GM18507 (cell line): ENCODE measurements at regions not wholly inside any gene's neighbourhood (a gene's known extent, or its start where the extent isn't known, plus 50 kb on each side); places are given as distances from the start of the nearest gene placed in this dataset.

ENCODE experiments used
- DNase-seq: peaks from one replicate; pipeline ENCODE4 v3.0.0; 2011; ENCODE audit warnings: low read depth; ENCODE audit not compliant: insufficient read length; ENCODE audit errors: extremely low spot score
- FAIRE-seq: peaks from 2 replicates; lab custom pipeline; 2011; peaks lifted over from hg19 to GRCh38; lab: Jason Lieb, UNC

DNA sequence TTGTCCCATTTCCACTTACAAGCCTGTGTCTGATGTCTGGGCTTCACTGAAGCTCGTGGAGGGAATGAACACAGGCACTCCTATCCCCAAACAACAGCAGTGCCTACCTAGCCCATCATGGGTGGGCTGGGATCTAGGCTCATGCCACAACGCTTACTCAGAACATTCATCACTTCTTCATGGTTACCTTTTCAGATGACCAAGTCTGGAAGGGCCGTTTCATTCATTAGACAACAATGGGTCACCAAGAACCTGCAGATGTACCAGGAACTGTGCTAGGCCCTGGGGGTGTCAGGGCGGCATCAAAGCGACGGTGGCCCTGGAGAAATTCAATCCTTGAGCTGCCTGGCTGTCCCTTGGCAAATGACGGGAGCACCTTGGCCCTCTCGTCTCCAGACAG is 64.9 kb upstream of the FZD10 start:
- FAIRE-seq = no peak

DNA sequence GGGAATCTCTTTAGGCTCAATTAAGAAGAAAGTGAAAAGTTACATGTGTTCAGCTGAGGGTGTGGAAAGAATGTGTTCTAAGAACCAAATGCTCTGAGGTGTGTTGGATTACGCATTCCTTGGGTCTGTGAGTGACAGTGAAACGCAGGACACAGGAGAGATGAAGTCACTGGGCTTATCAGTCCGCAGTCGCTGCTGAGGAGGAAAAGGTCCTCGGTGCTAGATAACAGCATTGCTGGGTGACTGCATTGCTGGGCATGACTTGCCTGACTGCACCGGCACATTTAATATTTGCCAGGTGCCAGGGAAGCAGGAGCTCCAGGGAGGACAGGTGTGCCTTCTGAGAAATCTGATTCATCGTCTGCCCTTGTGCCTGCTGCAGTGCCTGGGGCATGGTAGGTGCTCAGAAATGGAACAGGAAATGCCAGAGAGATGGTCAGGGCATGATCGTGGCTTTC is 64.4 kb upstream of the FZD10 start:
- FAIRE-seq = no peak
- DNase-seq = no peak

More for the DNA sequence above, 64.9 kb upstream of the FZD10 start:
- no peak for DNase-seq

DNA sequence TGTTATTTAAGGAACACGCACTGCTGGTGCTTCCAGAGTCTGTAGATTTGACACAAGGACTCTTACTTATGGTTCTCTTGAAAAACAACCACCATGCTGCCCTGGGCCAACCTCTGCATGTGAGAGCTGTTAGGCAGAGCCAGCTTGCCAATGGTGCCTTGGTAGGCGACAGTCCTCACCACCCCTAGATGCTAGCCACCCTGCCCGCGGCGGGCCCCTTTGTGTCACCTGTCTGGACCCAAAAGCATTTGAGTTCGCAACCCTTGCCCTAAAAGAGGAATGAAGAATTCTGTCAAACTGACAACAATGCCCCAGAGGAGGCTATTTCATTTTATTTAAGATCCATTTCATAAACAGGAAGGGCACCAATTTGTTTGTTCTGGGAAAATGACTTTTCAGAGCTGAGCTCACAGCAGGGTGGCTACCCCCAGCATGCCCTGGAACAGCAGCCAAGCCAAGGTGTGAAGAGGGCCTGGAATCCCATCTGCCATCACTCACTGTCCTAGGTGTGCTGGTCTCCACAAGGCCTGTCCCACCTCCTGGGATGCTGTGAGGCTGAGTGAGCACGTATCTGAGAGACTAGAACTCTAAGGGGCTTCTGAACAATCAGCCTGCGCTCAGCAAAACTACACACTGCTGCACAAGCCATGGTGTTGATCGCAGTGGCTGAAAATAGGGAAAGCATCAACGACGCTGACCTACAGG is 63.8 kb upstream of the FZD10 start:
- DNase-seq = no peak
- FAIRE-seq = no peak

DNA sequence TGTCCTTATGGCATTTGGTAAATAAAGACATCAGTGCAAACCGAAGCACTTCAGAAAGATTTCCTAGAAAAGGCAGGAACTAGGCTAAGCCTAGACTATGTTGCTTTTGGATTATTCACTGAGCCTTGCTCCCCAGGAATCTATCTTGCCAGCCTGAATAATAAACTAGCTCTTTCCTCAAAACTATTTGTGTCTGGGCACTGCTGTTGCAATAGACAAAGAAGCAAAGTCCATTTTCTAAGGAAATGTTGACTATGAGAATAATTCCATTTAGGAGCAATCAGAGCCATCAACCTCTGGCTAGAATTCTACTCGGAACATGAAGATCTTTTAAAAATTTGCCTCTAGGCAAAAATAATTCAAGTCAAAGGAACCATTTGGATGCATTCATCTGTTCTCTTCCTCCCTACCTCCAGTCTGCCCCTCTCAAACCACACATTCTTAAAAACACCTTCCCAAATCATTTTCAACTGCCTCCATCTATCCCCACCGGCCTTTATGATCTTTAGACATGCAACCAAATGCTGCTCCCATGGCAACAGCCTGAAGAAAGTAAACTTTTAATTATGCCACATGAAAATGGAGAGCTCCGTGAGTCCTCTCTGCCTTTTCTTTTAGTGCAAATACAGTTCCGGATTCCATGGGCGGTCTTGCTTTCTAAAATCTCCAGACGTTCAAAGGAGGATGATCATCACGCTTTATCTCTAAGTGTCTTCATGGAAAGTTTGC is 61.5 kb upstream of the FZD10 start:
- no peak for FAIRE-seq
- no peak for DNase-seq

DNA sequence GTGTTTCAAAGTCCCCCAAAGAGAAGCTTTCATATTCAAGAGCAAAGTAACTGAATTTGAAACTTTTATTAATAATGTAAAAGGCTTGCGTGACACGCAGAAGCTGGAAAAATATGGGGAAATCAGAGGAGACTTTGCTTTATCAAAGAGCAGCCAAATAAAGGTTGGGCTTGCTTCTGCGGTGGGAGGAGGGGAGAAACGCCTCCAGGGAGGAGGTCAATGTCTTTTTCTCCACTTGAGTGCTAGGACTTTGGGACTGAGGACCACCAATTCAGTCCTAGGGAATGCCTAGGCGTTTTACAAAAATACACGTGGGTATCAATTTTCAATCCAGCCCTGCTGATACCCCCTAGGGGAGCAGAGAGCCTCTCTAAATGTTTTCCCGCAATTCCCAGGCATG is 60.9 kb upstream of the FZD10 start:
- DNase-seq (no peak), FAIRE-seq (no peak)

DNA sequence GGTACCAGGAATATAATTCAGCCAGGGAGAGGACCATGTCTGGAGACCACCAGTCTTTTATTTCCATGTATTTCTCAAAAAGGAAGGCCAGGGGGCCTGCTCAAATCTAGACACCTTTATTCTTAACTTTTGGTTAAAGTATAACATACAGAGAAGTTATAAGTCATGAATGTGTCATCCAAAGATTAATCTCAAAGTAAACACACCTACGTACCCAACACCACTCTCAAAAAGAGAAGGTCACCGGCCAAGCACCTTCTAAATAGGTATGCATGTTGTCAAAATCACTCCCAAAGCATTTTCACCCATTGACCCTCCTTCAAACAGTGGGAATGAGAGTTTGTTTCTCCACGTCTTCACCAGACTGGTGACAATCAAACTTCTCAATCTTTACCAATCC is 60.0 kb upstream of the FZD10 start:
- FAIRE-seq (no peak), DNase-seq (no peak)

DNA sequence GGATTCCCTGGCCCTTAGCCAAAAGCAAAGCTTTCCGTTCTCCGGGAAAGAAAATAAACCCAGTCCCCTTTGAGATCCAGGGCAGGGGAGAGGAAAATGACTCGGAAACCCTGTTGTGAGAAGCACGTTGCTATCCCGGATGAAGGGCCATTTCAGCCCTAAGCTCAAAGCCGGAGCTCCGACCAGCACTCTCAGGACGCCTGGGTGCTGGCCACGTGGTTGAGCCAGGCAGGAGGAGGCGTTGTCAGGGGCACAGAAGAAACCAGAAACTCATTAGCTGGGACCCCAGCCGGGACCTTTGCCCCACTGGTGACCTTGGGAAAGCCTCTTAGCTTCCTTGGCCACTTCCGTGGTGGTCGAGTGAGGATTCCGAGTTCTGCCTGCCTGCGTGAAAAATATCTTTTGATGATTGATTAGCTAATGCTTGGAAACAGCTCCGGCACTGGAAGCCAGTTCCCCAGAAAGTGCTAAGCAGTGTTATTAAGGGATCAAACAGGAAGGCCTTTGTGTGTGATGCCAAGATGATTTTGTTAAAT is 57.6 kb upstream of the FZD10 start:
- DNase-seq (no peak), FAIRE-seq (no peak)

DNA sequence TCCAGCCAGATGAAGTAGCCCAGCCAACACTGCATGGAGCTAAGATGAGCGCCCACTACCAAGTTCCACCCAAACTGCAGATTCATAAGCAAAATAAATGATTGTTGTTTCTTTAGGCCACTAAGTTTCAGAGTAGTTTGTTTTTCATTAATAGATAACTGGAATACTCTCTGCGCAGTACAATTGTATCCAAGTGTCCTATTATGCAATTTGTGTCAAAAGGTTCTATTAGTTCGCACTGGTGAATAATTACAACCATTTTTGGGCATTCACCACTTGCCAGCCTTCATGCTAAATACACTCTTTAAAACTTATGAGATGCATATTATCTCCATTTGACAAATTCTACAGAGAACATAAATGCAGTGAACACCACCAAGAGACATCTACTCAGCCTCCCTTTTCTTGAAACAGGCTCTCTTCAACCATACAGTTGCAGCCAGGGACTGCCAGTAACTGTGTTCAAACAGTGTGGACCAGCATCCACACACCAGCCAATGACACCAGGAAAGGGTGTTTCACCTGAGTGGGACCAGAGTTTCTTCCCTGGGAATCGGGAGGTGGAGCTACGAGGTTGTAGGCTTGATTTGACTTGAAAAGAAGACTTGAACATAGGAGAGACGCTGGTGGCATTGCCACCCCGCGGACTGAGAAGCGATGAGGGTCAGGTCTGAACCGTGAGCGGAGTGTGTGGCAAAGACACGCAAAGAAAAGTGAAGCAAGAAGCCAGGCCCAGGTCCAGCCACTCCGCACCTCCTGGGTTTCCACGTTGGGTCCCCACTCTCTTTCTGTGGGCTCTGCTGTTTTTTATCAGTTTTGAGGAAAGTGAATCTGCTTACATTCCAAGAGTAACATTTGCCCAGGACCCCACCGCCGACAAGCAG is 53.0 kb upstream of the FZD10 start:
- DNase-seq (no peak), FAIRE-seq (no peak)

DNA sequence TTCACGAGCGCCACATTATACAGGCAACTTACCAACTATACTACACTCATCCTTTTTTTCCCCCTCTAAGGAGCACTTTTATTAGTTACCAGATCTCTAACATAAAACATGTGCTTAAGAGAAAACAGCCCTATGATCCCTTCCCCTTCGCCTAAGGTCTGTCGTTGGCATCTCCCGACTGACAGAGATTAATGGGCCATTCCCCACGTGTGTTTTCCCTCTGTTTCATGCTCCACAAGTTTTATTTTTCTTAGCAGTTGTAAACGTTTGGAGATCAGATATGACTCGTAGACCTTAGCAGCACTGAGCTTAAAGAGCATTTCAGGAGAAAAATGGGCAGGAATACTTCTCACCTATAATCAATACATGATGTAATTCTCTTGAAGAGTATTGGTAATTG is 51.4 kb upstream of the FZD10 start:
- FAIRE-seq (no peak), DNase-seq (no peak)

DNA sequence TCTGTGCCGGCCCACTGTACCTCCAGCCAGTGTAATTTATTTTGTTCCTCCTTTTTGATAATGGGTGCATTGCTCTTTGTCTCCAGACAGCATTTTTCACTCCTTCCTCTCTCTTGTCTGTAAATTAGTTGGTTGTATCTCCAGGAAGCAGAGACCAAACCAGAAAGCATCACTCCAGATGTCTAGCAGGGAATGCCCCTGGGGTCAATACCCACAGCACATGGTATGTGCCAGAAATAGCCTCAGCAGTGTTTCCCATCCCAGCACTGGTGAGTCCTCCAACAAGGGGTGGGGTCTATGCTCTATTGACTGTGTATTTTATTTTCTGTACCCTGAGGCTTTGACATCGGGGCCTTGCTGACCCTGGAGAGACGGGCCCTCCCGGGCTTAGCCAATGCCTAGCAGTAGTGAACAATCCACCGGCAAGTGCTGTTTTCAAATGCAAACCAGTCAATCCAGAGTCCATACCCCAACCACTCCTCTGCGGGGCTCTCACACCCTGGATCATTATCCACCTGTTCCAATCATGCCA is 50.2 kb upstream of the FZD10 start:
- FAIRE-seq (no peak), DNase-seq (no peak)
